T-helper 1 cell treated with Interleukin-12 subunit alpha and Interleukin-12 subunit beta and Interleukin-4 antibody, amounts not matched to agents 30 μg/mL and 1 μg/mL, for 36 hours (primary cell): ENCODE measurements at regions not wholly inside any gene's neighbourhood (a gene's known extent, or its start where the extent isn't known, plus 50 kb on each side); places are given as distances from the start of the nearest gene placed in this dataset.

Source experiments
- H3K27ac Mint-ChIP-seq: one replicate; pipeline ENCODE4 v1.8.0; 2021; ENCODE audit warnings: mild to moderate bottlenecking, mixed read lengths
- H3K27me3 Mint-ChIP-seq: one replicate; pipeline ENCODE4 v1.8.0; 2021; ENCODE audit warnings: low read depth, mixed read lengths
- H3K36me3 Mint-ChIP-seq: one replicate; pipeline ENCODE4 v1.8.0; 2021; ENCODE audit warnings: low read depth, mixed read lengths
- H3K4me1 Mint-ChIP-seq: one replicate; pipeline ENCODE4 v1.8.0; 2021; ENCODE audit warnings: low read depth, mixed read lengths
- H3K4me3 Mint-ChIP-seq: one replicate; pipeline ENCODE4 v1.8.0; 2021; ENCODE audit warnings: mild to moderate bottlenecking, moderate library complexity, mixed read lengths
- H3K9me3 Mint-ChIP-seq: one replicate; pipeline ENCODE4 v1.8.0; 2021; ENCODE audit warnings: mixed read lengths

DNA sequence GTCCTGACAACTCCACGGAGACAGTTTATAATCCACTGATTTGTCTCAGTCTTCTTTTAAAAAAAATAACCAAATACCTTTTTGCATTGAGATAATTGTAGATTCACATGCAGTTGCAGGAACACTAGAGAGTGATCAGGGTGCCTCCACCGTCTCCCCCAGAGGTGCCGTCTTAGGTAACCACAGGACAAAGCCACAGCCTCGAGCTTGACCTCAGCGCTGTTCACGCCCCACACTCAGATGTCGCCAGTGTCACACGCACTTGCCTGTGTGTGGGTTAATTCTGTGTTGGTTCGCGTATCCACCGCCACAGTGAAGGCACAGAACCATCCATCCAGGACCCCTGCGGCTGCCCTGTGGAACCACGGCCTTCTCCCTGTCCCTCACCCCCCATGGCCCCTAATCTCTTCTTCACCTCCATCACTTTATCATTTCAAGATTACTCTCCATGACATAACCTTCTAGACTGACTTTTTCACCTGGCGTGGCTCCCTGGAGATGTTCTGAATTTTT lies 295.0 kb upstream of the HDAC4 start:
- Mint-ChIP-seq H3K4me1 (no peaks in the 10 kb centered on the region), H3K27me3 (no peaks in the 10 kb centered on the region), H3K4me3 (no peak overlapping the region), H3K9me3 (no peaks in the 10 kb centered on the region), H3K36me3 (no peaks in the 10 kb centered on the region), H3K27ac (no peak overlapping the region)

DNA sequence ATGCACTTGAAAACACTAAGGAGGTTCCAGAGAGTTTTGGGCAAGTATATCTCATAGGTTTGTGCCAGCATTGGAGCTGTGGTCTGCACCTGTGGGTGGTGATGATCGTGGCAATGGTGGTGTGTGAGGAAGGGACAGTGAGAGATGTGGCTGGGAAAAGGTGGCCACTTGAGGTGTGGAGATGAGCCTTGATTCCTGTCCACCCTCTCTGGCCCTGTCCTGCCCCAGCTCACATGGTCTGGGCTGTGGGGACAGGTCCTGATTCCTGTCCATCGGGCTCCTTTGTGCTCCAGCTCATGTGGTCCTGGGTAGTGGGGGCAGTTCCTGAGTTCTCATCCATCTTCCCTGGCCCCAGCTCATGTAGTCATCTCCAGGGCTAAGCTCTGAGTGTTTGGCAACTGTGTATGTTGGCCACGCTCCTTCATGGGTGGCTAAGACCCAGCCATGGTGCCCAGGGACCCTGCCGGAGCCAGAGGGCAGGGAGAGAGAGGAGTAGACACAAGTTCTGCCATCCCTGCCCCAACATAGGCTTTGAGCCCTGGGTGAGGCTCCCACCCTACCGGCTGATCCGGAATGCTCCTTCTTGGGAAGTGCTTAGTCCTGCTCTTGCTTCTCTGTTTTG lies 294.4 kb upstream of the HDAC4 start:
- Mint-ChIP-seq H3K27me3 (no peaks in the 10 kb centered on the region), H3K4me1 (no peaks in the 10 kb centered on the region), H3K27ac (no peak overlapping the region), H3K4me3 (no peak overlapping the region), H3K9me3 (no peaks in the 10 kb centered on the region), H3K36me3 (no peaks in the 10 kb centered on the region)

DNA sequence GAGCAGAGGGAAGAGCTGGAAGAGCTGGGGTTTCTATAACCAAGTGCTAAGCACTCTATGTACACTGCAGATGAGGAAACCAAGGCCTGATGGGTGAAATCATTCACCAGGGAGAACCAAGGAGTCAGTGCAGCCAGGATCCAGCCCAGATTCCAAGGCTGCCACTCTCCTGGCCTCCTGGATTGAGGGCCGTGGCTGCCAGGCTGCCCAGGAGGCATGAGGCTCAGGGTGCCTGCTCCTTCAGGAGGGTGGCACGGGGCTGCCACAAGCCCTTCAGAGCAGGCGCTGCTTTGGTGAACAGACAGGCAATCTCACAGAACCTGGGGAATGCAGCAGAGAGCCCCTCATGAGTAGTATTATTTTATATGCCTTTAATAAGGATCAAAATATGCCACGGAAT lies 293.7 kb upstream of the HDAC4 start:
- H3K9me3 Mint-ChIP-seq = no peaks in the 10 kb centered on the region
- no peaks in the 10 kb centered on the region for H3K36me3 Mint-ChIP-seq
- H3K27me3 Mint-ChIP-seq = no peaks in the 10 kb centered on the region

DNA sequence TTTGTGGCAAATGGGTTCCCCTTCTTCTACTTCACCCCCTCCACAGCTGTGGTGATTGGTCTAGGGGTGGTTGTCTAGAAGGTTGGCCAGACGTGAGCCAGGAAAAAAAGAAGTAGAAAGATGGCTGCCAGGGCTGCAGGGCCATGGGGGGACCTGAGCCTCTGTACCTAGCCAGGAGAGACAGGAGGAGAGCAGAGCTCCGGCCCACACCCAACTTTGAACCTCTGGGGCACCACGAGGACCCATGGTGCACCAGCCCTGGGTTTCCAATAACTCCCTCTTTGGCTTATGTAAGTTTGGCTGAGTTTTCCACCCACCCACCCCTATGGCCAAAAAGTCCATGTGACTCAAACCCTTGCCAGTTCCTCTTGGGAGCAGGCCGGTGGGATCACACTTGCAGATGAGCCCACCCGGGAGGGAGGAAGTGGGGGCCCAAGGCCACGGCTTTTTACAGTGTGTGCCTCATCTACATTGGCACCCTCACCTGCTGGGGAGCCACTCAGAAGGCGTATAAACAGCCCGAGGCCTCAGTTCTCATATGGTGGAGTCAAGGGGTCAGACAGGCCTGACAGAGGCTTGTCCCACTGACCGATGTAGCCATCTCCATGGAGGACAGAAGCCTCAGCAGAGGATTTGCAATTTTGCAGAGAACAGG lies 293.1 kb upstream of the HDAC4 start:
- H3K9me3 Mint-ChIP-seq = no peaks in the 10 kb centered on the region
- H3K4me1 Mint-ChIP-seq = no peaks in the 10 kb centered on the region
- no peak overlapping the region for H3K27ac Mint-ChIP-seq
- no peaks in the 10 kb centered on the region for H3K36me3 Mint-ChIP-seq
- no peak overlapping the region for H3K4me3 Mint-ChIP-seq
- H3K27me3 Mint-ChIP-seq = no peaks in the 10 kb centered on the region

More for the DNA sequence above, 293.7 kb upstream of the HDAC4 start:
- H3K4me1 Mint-ChIP-seq = no peaks in the 10 kb centered on the region
- no peak overlapping the region for H3K4me3 Mint-ChIP-seq
- H3K27ac Mint-ChIP-seq = no peak overlapping the region

DNA sequence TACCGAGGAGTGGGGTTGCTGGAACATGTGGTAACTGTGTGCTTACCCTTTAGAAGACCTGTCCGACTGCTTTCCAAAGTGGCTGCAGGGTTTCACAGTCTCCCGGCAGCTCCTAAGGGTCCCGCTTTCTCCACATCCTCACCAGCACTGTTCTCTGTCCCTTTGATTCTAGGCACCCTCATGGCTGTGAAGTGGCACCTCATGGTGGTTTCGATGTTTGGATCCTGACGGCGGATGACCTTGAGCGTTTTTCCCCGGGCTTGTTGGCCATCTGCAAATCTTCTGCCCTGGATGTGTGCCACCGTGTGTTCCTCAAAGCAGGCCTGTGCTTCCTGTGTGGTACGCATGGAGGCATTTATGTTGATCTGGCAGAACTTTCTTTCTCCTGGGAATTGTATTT lies 292.5 kb upstream of the HDAC4 start:
- Mint-ChIP-seq H3K4me3 (no peak overlapping the region), H3K27ac (no peak overlapping the region), H3K27me3 (no peaks in the 10 kb centered on the region)

GRCh38 chr2:239692919-239693318 lies 292.1 kb upstream of the HDAC4 start:
- Mint-ChIP-seq H3K4me3 (no peak overlapping the region), H3K36me3 (no peaks in the 10 kb centered on the region), H3K27me3 (no peaks in the 10 kb centered on the region), H3K27ac (no peak overlapping the region), H3K9me3 (no peaks in the 10 kb centered on the region), H3K4me1 (no peaks in the 10 kb centered on the region)

More for the DNA sequence above, 292.5 kb upstream of the HDAC4 start:
- H3K4me1 Mint-ChIP-seq = no peaks in the 10 kb centered on the region
- H3K9me3 Mint-ChIP-seq = no peaks in the 10 kb centered on the region
- no peaks in the 10 kb centered on the region for H3K36me3 Mint-ChIP-seq

- Mint-ChIP-seq H3K9me3 (no peaks in the 10 kb centered on the region), H3K36me3 (no peaks in the 10 kb centered on the region), H3K4me3 (no peak overlapping the region), H3K27ac (no peak overlapping the region), H3K4me1 (no peaks in the 10 kb centered on the region), H3K27me3 (no peaks in the 10 kb centered on the region)
These were observed 291.6 kb upstream of the HDAC4 start for GRCh38 chr2:239692362-239692851.

DNA sequence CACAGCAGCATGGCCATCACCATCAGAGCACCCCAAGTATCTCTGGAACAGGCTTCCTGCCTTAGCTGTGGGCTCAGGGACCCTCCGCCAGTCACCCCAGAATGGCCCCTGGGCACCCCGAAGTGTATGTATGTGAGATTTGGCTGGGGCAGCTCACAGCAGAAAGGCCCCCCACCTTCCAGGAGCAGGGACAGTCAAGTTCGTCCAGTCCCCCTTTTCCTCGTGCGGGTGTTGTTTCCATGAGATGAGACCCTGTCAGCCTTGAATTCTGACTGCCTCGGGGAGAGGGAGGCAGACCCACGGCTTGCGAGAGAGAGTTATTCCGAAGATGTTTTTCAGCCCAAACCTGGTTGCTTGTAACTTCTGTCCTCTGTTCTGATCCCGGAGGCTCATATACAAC lies 290.9 kb upstream of the HDAC4 start:
- Mint-ChIP-seq H3K4me1 (no peaks in the 10 kb centered on the region), H3K4me3 (no peak overlapping the region), H3K27ac (no peak overlapping the region), H3K36me3 (no peaks in the 10 kb centered on the region), H3K27me3 (no peaks in the 10 kb centered on the region), H3K9me3 (no peaks in the 10 kb centered on the region)

- no peaks in the 10 kb centered on the region for H3K9me3 Mint-ChIP-seq
- no peaks in the 10 kb centered on the region for H3K4me1 Mint-ChIP-seq
- no peak overlapping the region for H3K27ac Mint-ChIP-seq
- no peaks in the 10 kb centered on the region for H3K27me3 Mint-ChIP-seq
- no peaks in the 10 kb centered on the region for H3K36me3 Mint-ChIP-seq
- H3K4me3 Mint-ChIP-seq = no peak overlapping the region
These were observed 290.1 kb upstream of the HDAC4 start for GRCh38 chr2:239690651-239691631.

GRCh38 chr2:239689985-239690384 lies 289.2 kb upstream of the HDAC4 start:
- Mint-ChIP-seq H3K4me3 (no peak overlapping the region), H3K36me3 (no peaks in the 10 kb centered on the region), H3K4me1 (no peaks in the 10 kb centered on the region), H3K27ac (no peak overlapping the region), H3K27me3 (no peaks in the 10 kb centered on the region), H3K9me3 (no peaks in the 10 kb centered on the region)

DNA sequence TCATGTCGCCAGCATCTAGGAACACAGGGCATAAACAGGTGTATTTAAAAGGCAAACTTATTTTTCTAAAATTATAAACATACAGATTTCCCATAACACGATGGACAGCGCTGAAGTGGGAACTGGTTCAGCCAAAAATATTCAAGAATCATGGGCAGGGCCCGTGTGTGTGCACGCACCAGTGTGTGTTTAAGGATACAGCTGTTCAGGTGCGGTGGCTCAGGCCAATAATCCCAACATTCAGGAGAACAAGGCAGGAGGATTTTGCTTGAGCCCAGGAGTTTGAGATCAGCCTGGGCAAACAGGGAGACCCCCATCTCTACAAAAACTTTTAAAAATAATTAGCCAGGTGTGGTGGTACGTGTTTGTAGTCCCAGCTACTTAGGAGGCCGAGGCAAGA lies 288.6 kb upstream of the HDAC4 start:
- H3K36me3 Mint-ChIP-seq = no peaks in the 10 kb centered on the region
- H3K4me1 Mint-ChIP-seq = no peaks in the 10 kb centered on the region
- no peak overlapping the region for H3K4me3 Mint-ChIP-seq
- H3K27me3 Mint-ChIP-seq = no peaks in the 10 kb centered on the region
- no peaks in the 10 kb centered on the region for H3K9me3 Mint-ChIP-seq
- H3K27ac Mint-ChIP-seq = no peak overlapping the region

- Mint-ChIP-seq H3K9me3 (no peaks in the 10 kb centered on the region), H3K4me1 (no peaks in the 10 kb centered on the region), H3K27ac (no peak overlapping the region), H3K36me3 (no peaks in the 10 kb centered on the region), H3K27me3 (peaks cover 5% of the 10 kb centered on the region), H3K4me3 (no peak overlapping the region)
These were observed 288.0 kb upstream of the HDAC4 start for GRCh38 chr2:239688840-239689239.

- H3K27ac Mint-ChIP-seq = no peak overlapping the region
- no peaks in the 10 kb centered on the region for H3K9me3 Mint-ChIP-seq
- no peaks in the 10 kb centered on the region for H3K4me1 Mint-ChIP-seq
These were observed 287.4 kb upstream of the HDAC4 start for GRCh38 chr2:239688122-239688681.

DNA sequence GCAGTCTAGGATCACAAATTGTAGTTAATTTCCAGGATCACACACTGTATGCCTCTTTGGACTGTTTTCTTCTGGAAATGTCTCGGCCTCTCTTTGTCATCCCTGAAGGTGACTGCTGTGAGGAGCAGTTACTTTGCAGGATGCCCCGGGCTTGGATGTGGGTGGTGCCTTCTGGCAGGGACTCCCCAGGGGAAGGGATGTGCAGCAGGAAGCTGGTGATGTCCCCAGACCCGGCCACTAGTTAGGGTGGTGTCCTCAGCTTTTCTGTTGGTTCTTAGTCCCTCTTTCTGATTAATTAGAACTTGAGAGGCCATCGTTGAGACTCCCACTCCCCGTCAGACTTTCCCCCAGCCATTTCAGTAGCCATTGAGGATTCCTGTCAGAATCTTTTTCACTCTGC lies 286.6 kb upstream of the HDAC4 start:
- H3K27me3 Mint-ChIP-seq = peaks cover 15% of the 10 kb centered on the region
- no peak overlapping the region for H3K4me3 Mint-ChIP-seq
- H3K27ac Mint-ChIP-seq = no peak overlapping the region
- H3K36me3 Mint-ChIP-seq = no peaks in the 10 kb centered on the region
- no peaks in the 10 kb centered on the region for H3K9me3 Mint-ChIP-seq
- no peaks in the 10 kb centered on the region for H3K4me1 Mint-ChIP-seq

More at GRCh38 chr2:239688122-239688681, 287.4 kb upstream of the HDAC4 start:
- Mint-ChIP-seq H3K36me3 (no peaks in the 10 kb centered on the region), H3K27me3 (peaks cover 7% of the 10 kb centered on the region), H3K4me3 (no peak overlapping the region)
